Keratinocyte (primary cell): ENCODE measurements at regions not wholly inside any gene's neighbourhood (a gene's known extent, or its start where the extent isn't known, plus 50 kb on each side); places are given as distances from the start of the nearest gene placed in this dataset.

Source experiments
- DNase-seq: peaks from one replicate; pipeline ENCODE4 v3.0.0-alpha.2; 2011; ENCODE audit warnings: low read depth, missing footprints, low spot score
- FAIRE-seq: peaks from 2 replicates; lab custom pipeline; 2011; peaks lifted over from hg19 to GRCh38; lab: Jason Lieb, UNC
- H2AFZ ChIP-seq: 2 replicates; pipeline ENCODE4 v1.6.0; 2012; ENCODE audit warnings: low read length, control low read depth, inconsistent platforms; ENCODE audit not compliant: control insufficient read depth
- H3K27ac ChIP-seq: 2 replicates; pipeline ENCODE4 v1.5.1; 2011; ENCODE audit warnings: low read length; ENCODE audit not compliant: control insufficient read depth, insufficient read depth
- H3K27me3 ChIP-seq: 3 replicates; pipeline ENCODE4 v1.6.0; 2011; ENCODE audit warnings: low read length; ENCODE audit not compliant: control insufficient read depth, insufficient read depth; ENCODE audit errors: extremely low read depth
- H3K36me3 ChIP-seq, 2 experiments: 2 replicates in 1 of 2; 3 replicates in 1 of 2; pipeline ENCODE4 v1.5.1; 2011; ENCODE audit warnings: low read length in 2 of 2, mild to moderate bottlenecking in 1 of 2; ENCODE audit not compliant: control insufficient read depth in 2 of 2, insufficient read depth in 2 of 2; ENCODE audit errors: extremely low read depth in 1 of 2
- H3K4me1 ChIP-seq: 3 replicates; pipeline ENCODE4 v1.5.1; 2011; ENCODE audit warnings: low read length; ENCODE audit not compliant: control insufficient read depth, insufficient read depth; ENCODE audit errors: extremely low read depth
- H3K4me2 ChIP-seq: 3 replicates; pipeline ENCODE4 v1.6.0; 2011; ENCODE audit warnings: low read depth, low read length; ENCODE audit not compliant: control insufficient read depth, insufficient read depth; ENCODE audit errors: extremely low read depth
- H3K4me3 ChIP-seq, 3 experiments: fragments of 200-600 bp in 1 of 3; sonication (generic) in 1 of 3; 2 replicates in 2 of 3; 3 replicates in 1 of 3; pipeline ENCODE4 v1.5.1; 2011 to 2016; ENCODE audit warnings: low read length in 3 of 3, mild to moderate bottlenecking in 3 of 3, control low read depth in 2 of 3, inconsistent platforms in 1 of 3, low read depth in 1 of 3, mixed read lengths in 1 of 3, mixed run types in 1 of 3, moderate library complexity in 1 of 3; ENCODE audit not compliant: control insufficient read depth in 2 of 3, insufficient read depth in 2 of 3; ENCODE audit errors: extremely low read depth in 1 of 3
- H3K79me2 ChIP-seq: 2 replicates; pipeline ENCODE4 v1.6.0; 2012; ENCODE audit warnings: low read length; ENCODE audit not compliant: control insufficient read depth, insufficient read depth
- H3K9ac ChIP-seq: 3 replicates; pipeline ENCODE4 v1.6.0; 2011; ENCODE audit warnings: low read length; ENCODE audit not compliant: control insufficient read depth, insufficient read depth; ENCODE audit errors: extremely low read depth
- H3K9me1 ChIP-seq: 3 replicates; pipeline ENCODE4 v1.6.0; 2011; ENCODE audit warnings: low read length; ENCODE audit not compliant: control insufficient read depth, insufficient read depth; ENCODE audit errors: extremely low read depth
- H3K9me3 ChIP-seq: 2 replicates; pipeline ENCODE4 v1.5.1; 2012; ENCODE audit warnings: low read depth, low read length; ENCODE audit not compliant: control insufficient read depth
- H4K20me1 ChIP-seq: 3 replicates; pipeline ENCODE4 v1.6.0; 2011; ENCODE audit warnings: low read length; ENCODE audit not compliant: control insufficient read depth, insufficient read depth; ENCODE audit errors: extremely low read depth
- EZH2 ChIP-seq: IDR thresholded peaks from one replicate; pipeline ENCODE4 v1.6.1; 2012; ENCODE audit warnings: inconsistent platforms, mild to moderate bottlenecking, low read length, moderate library complexity
- dilution Hi-C: fragments of 300-500 bp; cut with MboI; formaldehyde crosslinking; loops from one replicate; pipeline ENCODE4 v1.7.0; 2020; ENCODE audit warnings: low sequenced_read_pairs; ENCODE audit not compliant: extremely low pct_ligation_motif_present
- TF ChIP-seq, protein P1 (sequence below), 3 experiments: IDR thresholded peaks in 1 of 3; conservative IDR thresholded peaks in 1 of 3; optimal IDR thresholded peaks in 1 of 3; 2 replicates in 2 of 3; 3 replicates in 1 of 3; pipeline versions ENCODE3 to v1.5.1; 2011; ENCODE audit warnings: low read length in 3 of 3, mild to moderate bottlenecking in 3 of 3, moderate library complexity in 2 of 3, control low read depth in 1 of 3, inconsistent platforms in 1 of 3; ENCODE audit not compliant: insufficient read depth in 2 of 3; ENCODE audit errors: extremely low read depth in 1 of 3

GRCh38 chr2:238698451-238699306 is 149.2 kb upstream of the TWIST2 start:
- H4K20me1 ChIP-seq, result no peaks in the 10 kb centered on the region
- H3K79me2 ChIP-seq, result no peaks in the 10 kb centered on the region
- no peak overlapping the region for H3K27ac ChIP-seq
- no peak overlapping the region for H3K9ac ChIP-seq
- FAIRE-seq (no peak), DNase-seq (no peak)
- no peak overlapping the region for H2AFZ ChIP-seq
- H3K36me3 ChIP-seq, result no peaks in the 10 kb centered on the region
- no peaks in the 10 kb centered on the region for H3K9me1 ChIP-seq
- no peak overlapping the region for H3K4me2 ChIP-seq
- no peaks in the 10 kb centered on the region for H3K27me3 ChIP-seq
- no peaks in the 10 kb centered on the region for H3K9me3 ChIP-seq
- no peak for TF ChIP-seq EZH2
- TF ChIP-seq, protein P1, sequence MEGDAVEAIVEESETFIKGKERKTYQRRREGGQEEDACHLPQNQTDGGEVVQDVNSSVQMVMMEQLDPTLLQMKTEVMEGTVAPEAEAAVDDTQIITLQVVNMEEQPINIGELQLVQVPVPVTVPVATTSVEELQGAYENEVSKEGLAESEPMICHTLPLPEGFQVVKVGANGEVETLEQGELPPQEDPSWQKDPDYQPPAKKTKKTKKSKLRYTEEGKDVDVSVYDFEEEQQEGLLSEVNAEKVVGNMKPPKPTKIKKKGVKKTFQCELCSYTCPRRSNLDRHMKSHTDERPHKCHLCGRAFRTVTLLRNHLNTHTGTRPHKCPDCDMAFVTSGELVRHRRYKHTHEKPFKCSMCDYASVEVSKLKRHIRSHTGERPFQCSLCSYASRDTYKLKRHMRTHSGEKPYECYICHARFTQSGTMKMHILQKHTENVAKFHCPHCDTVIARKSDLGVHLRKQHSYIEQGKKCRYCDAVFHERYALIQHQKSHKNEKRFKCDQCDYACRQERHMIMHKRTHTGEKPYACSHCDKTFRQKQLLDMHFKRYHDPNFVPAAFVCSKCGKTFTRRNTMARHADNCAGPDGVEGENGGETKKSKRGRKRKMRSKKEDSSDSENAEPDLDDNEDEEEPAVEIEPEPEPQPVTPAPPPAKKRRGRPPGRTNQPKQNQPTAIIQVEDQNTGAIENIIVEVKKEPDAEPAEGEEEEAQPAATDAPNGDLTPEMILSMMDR (optimal IDR thresholded peaks at IDR 0.05 in 1 of 3, IDR thresholded peaks at IDR 0.05 in 1 of 3, conservative IDR thresholded peaks at IDR 0.05 in 1 of 3; ENCODE audit: extremely low read depth in 1 of 3, insufficient read depth in 2 of 3, low read length in 3 of 3), result no peak
- no peaks in the 10 kb centered on the region for H3K4me1 ChIP-seq
- dilution Hi-C loops, result no loop called here
- no peak overlapping the region for H3K4me3 ChIP-seq

GRCh38 chr2:238699307-238700116 is 148.4 kb upstream of the TWIST2 start:
- no peak for FAIRE-seq
- Histone ChIP-seq H3K79me2 (no peaks in the 10 kb centered on the region), H2AFZ (no peak overlapping the region), H3K27ac (no peak overlapping the region), H3K9ac (no peak overlapping the region), H3K9me3 (no peaks in the 10 kb centered on the region), H3K4me3 (no peak overlapping the region), H3K4me1 (no peaks in the 10 kb centered on the region), H4K20me1 (no peaks in the 10 kb centered on the region), H3K36me3 (no peaks in the 10 kb centered on the region), H3K4me2 (no peak overlapping the region), H3K27me3 (no peaks in the 10 kb centered on the region), H3K9me1 (no peaks in the 10 kb centered on the region)
- DNase-seq, result no peak
- dilution Hi-C loops, result no loop called here
- TF ChIP-seq EZH2, result no peak
- TF ChIP-seq, protein P1 (optimal IDR thresholded peaks at IDR 0.05 in 1 of 3, IDR thresholded peaks at IDR 0.05 in 1 of 3, conservative IDR thresholded peaks at IDR 0.05 in 1 of 3; ENCODE audit: extremely low read depth in 1 of 3, insufficient read depth in 2 of 3, low read length in 3 of 3), result no peak
